ENCODE measurements at regions not wholly inside any gene's neighbourhood (a gene's known extent, or its start where the extent isn't known, plus 50 kb on each side); places are given as distances from the start of the nearest gene placed in this dataset.

- no peak for TF ChIP-seq CTCF (IDR thresholded peaks at IDR 0.05)
- TF ChIP-seq POLR2A (IDR thresholded peaks at IDR 0.05), result no peak
Measured at GRCh38 chr12:5268424-5269210, 163.3 kb upstream of the NTF3 start.

Data from testis (tissue), 2 donors.